ENCODE measurements at regions not wholly inside any gene's neighbourhood (a gene's known extent, or its start where the extent isn't known, plus 50 kb on each side); places are given as distances from the start of the nearest gene placed in this dataset.

DNA sequence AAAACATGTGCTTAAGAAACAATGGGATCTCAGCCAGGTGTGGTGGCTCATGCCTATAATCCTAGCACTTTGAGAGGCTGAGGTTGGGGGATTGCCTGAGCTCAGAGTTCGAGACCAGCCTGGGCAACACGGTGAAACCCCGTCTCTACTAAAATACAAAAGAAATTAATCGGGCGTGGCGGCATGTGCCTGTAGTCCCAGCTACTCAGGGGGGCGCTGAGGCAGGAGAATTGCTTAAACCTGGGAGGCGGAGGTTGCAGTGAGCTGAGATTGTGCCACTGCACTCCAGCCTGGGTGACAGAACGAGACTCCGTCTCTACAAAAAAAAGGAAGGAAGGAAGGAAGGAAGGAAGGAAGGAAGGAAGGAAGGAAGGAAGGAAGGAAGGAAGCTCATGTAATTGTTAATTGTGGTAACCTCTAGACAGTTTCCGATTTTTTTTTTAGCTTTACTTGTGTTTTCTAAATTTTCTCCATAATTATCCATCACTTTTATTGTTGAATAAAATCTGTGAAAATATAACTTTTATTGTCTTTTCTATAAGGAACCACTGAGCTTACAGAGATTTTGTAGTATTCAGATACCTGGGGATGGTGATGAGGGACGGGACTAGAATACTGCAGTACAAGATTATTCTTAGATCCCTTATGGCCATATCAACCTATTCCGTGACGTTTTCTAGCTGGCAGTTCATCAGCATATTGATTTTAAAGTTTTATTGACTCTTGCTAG, 506.9 kb downstream of the NR2F2 start:
- DNase-seq (ENCODE audit: low read depth, low spot score) (no peak), FAIRE-seq (no peak)

DNA sequence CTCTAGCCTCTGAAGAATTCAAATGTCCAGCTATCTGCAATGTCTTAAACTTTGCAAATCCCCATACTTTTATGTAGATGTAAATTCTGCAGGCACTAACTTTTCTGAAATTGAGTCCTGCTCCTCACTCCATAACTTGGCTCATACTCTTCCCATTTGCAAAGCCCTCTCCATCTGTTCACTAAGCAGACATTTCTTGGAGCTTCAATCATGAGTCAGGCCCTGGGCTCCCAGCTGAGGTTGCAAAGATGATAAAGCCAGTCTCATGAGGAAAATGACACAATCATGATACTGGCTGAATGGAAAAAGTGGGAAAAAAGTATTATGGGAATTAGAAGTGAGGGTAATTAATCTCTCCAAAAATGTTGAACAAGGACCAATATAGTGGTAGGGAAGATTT, 507.6 kb downstream of the NR2F2 start:
- Histone ChIP-seq H3K9ac (replicated peaks; ENCODE audit: extremely low read depth, insufficient read depth, low read length) (no peak overlapping the region), H3K79me2 (ENCODE audit: control insufficient read depth, insufficient read depth, low read length) (no peaks in the 10 kb centered on the region), H3K9me1 (replicated peaks; ENCODE audit: control insufficient read depth, extremely low read depth, insufficient read depth, low read length) (no peaks in the 10 kb centered on the region), H3K4me3 (replicated peaks in 1 of 3; ENCODE audit: insufficient read depth in 1 of 3, low read depth in 1 of 3, low read length in 3 of 3) (no peak overlapping the region), H3K4me1 (ENCODE audit: control insufficient read depth, extremely low read depth, insufficient read depth, low read length) (no peaks in the 10 kb centered on the region), H2AFZ (ENCODE audit: low read depth, low read length) (no peak overlapping the region), H3K36me3 (ENCODE audit: control insufficient read depth in 2 of 2, extremely low read depth in 1 of 2, insufficient read depth in 2 of 2, low read length in 2 of 2) (no peaks in the 10 kb centered on the region), H3K27me3 (ENCODE audit: control insufficient read depth in 2 of 2, insufficient read depth in 2 of 2, low read length in 2 of 2) (no peaks in the 10 kb centered on the region), H3K27ac (ENCODE audit: insufficient read depth, low read depth, low read length) (no peak overlapping the region), H3K9me3 (replicated peaks; ENCODE audit: control insufficient read depth, insufficient read depth, low read length) (no peaks in the 10 kb centered on the region), H3K4me2 (ENCODE audit: insufficient read depth, low read length) (no peak overlapping the region), H4K20me1 (replicated peaks; ENCODE audit: control insufficient read depth, extremely low read depth, insufficient read depth, low read length) (no peaks in the 10 kb centered on the region)
- DNase-seq (ENCODE audit: low read depth, low spot score) (no peak), FAIRE-seq (no peak)
- intact Hi-C loops (cut with micrococcal nuclease) (no loop called here), dilution Hi-C loops (cut with MboI; ENCODE audit: extremely low pct_ligation_motif_present, low sequenced_read_pairs) (no loop called here)
- POLR2A ChIA-PET, result no interaction called here
- CTCF ChIA-PET, result interaction anchor here (0.9 kb wide), 1 partner anchor 12 kb away, joined by 3 read pairs; no protein-coding TSS in a partner anchor
- TF ChIP-seq JUN (IDR thresholded peaks at IDR 0.05; ENCODE audit: borderline replicate concordance, insufficient read depth, insufficient read length, low read depth) (no peak), POLR2A (IDR thresholded peaks at IDR 0.05; ENCODE audit: low read depth, low read length) (no peak), MYC (IDR thresholded peaks at IDR 0.05; ENCODE audit: low read depth, low read length) (no peak), FOS (IDR thresholded peaks at IDR 0.05; ENCODE audit: borderline replicate concordance, insufficient read depth, low read length) (no peak)
- TF ChIP-seq, protein P1, sequence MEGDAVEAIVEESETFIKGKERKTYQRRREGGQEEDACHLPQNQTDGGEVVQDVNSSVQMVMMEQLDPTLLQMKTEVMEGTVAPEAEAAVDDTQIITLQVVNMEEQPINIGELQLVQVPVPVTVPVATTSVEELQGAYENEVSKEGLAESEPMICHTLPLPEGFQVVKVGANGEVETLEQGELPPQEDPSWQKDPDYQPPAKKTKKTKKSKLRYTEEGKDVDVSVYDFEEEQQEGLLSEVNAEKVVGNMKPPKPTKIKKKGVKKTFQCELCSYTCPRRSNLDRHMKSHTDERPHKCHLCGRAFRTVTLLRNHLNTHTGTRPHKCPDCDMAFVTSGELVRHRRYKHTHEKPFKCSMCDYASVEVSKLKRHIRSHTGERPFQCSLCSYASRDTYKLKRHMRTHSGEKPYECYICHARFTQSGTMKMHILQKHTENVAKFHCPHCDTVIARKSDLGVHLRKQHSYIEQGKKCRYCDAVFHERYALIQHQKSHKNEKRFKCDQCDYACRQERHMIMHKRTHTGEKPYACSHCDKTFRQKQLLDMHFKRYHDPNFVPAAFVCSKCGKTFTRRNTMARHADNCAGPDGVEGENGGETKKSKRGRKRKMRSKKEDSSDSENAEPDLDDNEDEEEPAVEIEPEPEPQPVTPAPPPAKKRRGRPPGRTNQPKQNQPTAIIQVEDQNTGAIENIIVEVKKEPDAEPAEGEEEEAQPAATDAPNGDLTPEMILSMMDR (IDR thresholded peaks at IDR 0.05; ENCODE audit: extremely low read depth in 1 of 2, insufficient read depth in 1 of 2, low read depth in 1 of 2, low read length in 2 of 2), result no peak
- TF ChIP-seq, protein P2, sequence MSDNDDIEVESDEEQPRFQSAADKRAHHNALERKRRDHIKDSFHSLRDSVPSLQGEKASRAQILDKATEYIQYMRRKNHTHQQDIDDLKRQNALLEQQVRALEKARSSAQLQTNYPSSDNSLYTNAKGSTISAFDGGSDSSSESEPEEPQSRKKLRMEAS (IDR thresholded peaks at IDR 0.05; ENCODE audit: insufficient read depth, insufficient read length), result no peak
- BruUV-seq (replicated peaks), result no TSS peak

More for the DNA sequence above, 506.9 kb downstream of the NR2F2 start:
- BruUV-seq (replicated peaks), result no TSS peak
- Histone ChIP-seq H3K4me3 (replicated peaks in 1 of 3; ENCODE audit: insufficient read depth in 1 of 3, low read depth in 1 of 3, low read length in 3 of 3) (no peak overlapping the region), H4K20me1 (replicated peaks; ENCODE audit: control insufficient read depth, extremely low read depth, insufficient read depth, low read length) (no peaks in the 10 kb centered on the region), H3K27ac (ENCODE audit: insufficient read depth, low read depth, low read length) (no peak overlapping the region), H3K4me1 (ENCODE audit: control insufficient read depth, extremely low read depth, insufficient read depth, low read length) (no peaks in the 10 kb centered on the region), H3K9me1 (replicated peaks; ENCODE audit: control insufficient read depth, extremely low read depth, insufficient read depth, low read length) (no peaks in the 10 kb centered on the region), H3K9ac (replicated peaks; ENCODE audit: extremely low read depth, insufficient read depth, low read length) (no peak overlapping the region), H3K79me2 (ENCODE audit: control insufficient read depth, insufficient read depth, low read length) (no peaks in the 10 kb centered on the region), H3K36me3 (ENCODE audit: control insufficient read depth in 2 of 2, extremely low read depth in 1 of 2, insufficient read depth in 2 of 2, low read length in 2 of 2) (no peaks in the 10 kb centered on the region), H2AFZ (ENCODE audit: low read depth, low read length) (no peak overlapping the region), H3K9me3 (replicated peaks; ENCODE audit: control insufficient read depth, insufficient read depth, low read length) (no peaks in the 10 kb centered on the region), H3K27me3 (ENCODE audit: control insufficient read depth in 2 of 2, insufficient read depth in 2 of 2, low read length in 2 of 2) (no peaks in the 10 kb centered on the region), H3K4me2 (ENCODE audit: insufficient read depth, low read length) (no peak overlapping the region)
- intact Hi-C loops (cut with micrococcal nuclease) (no loop called here), dilution Hi-C loops (cut with MboI; ENCODE audit: extremely low pct_ligation_motif_present, low sequenced_read_pairs) (no loop called here)
- ChIA-PET CTCF (interaction anchor here (0.9 kb wide), 1 partner anchor 12 kb away, joined by 3 read pairs; no protein-coding TSS in a partner anchor), POLR2A (no interaction called here)
- no peak for TF ChIP-seq JUN (IDR thresholded peaks at IDR 0.05; ENCODE audit: borderline replicate concordance, insufficient read depth, insufficient read length, low read depth)
- TF ChIP-seq POLR2AphosphoS5 (IDR thresholded peaks at IDR 0.05; ENCODE audit: insufficient read depth, low read depth, low read length), result no peak
- TF ChIP-seq, protein P1 (IDR thresholded peaks at IDR 0.05; ENCODE audit: extremely low read depth in 1 of 2, insufficient read depth in 1 of 2, low read depth in 1 of 2, low read length in 2 of 2), result no peak
- no peak for TF ChIP-seq FOS (IDR thresholded peaks at IDR 0.05; ENCODE audit: borderline replicate concordance, insufficient read depth, low read length)
- TF ChIP-seq GATA2 (IDR thresholded peaks at IDR 0.05; ENCODE audit: insufficient read depth, insufficient read length, low read depth, low read length), result no peak

All from endothelial cell of umbilical vein (primary cell).